Heart left ventricle (tissue), 13 donors: ENCODE measurements at regions not wholly inside any gene's neighbourhood (a gene's known extent, or its start where the extent isn't known, plus 50 kb on each side); places are given as distances from the start of the nearest gene placed in this dataset.

Source experiments
- POLR2A ChIP-seq, 2 donors: fragments of 450-650 bp; IDR thresholded peaks; one replicate each; pipeline ENCODE4 v1.6.1; 2017; ENCODE audit warnings: antibody characterized with exemption in 2 of 2, mild to moderate bottlenecking in 2 of 2, moderate library complexity in 2 of 2
- TF ChIP-seq, protein P1 (sequence below), 12 donors: fragments of 200-600 bp; sonication (generic) in 4 of 12; IDR thresholded peaks; one replicate each; pipeline versions ENCODE4 v1.5.0 to v1.8.0; 2018 to 2022; ENCODE audit warnings: antibody characterized with exemption in 12 of 12, mild to moderate bottlenecking in 5 of 12
- donor health status: ischemic (EF 13 %, LVEDD 7.1; RV severe dilation, severe dysfunction).
- donor health status: DM: no; HTN: yes; CAD: no.
- donor health status: DM: no; HTN: no; CAD: no.
- donor health status: ischemic (EF 25% LVEDD 6.9; RV normal size, moderate dysfunction).
- donor health status: ischemic (EF 25% LVEDD 5.7; RV mildly dilated, moderate dysfunction).
- donor health status: ischemic (EF 35%, LVEDD 5.7; RV mildly dilated, moderate dysfunction).
- donor health status: nonischemic (EF 11% LVEDD 7.7; RV severe dilation, severe dysfunction).
- donor health status: DM: yes; HTN: yes; CAD: no.
- donor health status: PGD.
- donor health status: ischemic (EF 29% LVEDD 5.4; RV normal size, mild dysfunction).
- donor health status: nonischemic (EF 23%, LVEDD 6.1; RV moderate dilation, normal function).

DNA sequence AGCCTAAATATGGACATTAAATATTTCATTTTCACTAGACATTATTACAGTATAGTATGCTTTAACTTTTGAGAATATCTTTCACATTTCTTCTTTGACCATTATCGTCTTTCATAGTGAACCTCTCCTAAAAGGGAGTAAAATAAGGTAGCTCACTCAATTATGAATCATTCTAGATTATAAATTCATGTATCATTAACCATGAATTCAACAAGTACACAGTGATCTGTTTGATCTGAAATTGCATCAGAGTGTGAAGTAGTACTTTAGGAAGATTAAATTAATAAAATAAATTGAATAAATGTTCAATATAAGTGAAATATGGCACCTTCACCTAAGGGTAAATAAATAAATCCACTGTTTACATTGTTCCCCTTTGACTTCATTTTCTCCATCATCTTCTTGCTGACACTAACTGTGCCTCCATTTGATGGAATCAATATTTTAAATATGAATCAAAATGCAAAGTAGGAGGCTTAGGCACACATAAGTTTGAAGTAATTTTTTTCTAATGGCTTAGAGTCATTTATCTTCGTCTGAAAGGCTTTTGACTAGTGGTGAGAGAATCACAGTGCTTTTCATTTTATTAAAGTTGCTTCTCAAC is 174.1 kb upstream of the MDFIC2 start:
- TF ChIP-seq, protein P1, sequence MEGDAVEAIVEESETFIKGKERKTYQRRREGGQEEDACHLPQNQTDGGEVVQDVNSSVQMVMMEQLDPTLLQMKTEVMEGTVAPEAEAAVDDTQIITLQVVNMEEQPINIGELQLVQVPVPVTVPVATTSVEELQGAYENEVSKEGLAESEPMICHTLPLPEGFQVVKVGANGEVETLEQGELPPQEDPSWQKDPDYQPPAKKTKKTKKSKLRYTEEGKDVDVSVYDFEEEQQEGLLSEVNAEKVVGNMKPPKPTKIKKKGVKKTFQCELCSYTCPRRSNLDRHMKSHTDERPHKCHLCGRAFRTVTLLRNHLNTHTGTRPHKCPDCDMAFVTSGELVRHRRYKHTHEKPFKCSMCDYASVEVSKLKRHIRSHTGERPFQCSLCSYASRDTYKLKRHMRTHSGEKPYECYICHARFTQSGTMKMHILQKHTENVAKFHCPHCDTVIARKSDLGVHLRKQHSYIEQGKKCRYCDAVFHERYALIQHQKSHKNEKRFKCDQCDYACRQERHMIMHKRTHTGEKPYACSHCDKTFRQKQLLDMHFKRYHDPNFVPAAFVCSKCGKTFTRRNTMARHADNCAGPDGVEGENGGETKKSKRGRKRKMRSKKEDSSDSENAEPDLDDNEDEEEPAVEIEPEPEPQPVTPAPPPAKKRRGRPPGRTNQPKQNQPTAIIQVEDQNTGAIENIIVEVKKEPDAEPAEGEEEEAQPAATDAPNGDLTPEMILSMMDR (IDR thresholded peaks at IDR 0.05), result no peak
- TF ChIP-seq POLR2A (IDR thresholded peaks at IDR 0.05), result no peak
